Dermis microvascular lymphatic vessel endothelial cell (primary cell): ENCODE measurements at regions not wholly inside any gene's neighbourhood (a gene's known extent, or its start where the extent isn't known, plus 50 kb on each side); places are given as distances from the start of the nearest gene placed in this dataset.

Experiments
- DNase-seq, 2 donors: peaks; one replicate each; pipeline versions ENCODE4 v3.0.0 to v3.0.0-alpha.2; 2010; ENCODE audit warnings: low read depth in 2 of 2

DNA sequence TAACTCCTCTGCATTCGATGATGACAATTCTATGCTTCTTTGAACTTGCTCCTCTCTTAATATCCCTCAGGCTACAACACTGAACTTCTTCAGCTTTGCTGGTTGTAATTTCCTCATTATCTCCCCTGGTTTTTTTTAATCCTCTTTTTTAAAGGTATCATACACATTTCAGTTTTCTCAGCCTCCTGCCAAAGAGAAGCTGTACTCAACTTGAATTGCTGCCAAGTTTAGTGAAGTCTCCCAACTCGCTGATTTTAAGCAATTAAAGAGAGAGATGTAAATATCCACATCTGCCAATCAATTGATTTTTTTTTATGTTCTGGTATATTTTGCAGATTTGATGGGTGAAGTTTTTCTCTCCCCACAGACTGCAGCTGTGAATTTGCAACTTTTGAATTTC, 817.8 kb downstream of the GALC start:
- DNase-seq: no peak

DNA sequence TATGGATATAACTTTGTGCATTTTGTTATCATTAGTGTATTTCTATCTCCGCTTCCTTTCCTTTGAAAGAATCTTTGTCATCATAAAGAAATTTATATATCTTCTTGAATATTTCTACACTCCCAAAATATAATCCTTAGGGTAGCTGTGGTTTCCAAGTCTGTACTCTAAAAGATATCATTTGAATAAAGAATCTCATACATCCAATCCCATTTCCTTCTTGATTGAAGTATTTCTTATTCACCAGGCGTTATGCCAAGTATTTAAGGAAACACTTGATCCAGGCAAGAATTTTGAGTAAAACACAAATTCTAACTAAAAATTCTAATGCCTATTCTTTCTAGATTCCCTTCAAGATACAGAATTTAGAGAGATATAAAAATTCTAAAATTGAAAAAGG, 821.8 kb downstream of the GALC start:
- no peak for DNase-seq

DNA sequence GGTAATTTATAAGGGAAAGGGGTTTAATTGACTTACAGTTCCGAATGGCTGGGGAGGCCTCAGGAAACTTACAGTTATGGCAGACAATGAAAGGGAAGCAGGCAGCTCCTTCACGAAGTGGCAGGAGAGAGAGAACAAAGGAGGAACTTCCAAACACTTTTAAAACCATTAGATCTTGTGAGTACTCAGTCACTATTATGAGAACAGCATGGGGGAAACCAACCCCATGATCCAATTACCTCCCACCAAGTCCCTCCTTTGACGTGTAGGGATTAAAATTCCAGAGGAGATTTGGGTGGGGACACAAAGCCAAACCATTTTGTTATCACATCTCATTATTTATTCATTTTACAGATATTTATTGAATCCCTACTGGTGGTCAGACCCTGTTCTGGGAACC, 822.8 kb downstream of the GALC start:
- no peak for DNase-seq

DNA sequence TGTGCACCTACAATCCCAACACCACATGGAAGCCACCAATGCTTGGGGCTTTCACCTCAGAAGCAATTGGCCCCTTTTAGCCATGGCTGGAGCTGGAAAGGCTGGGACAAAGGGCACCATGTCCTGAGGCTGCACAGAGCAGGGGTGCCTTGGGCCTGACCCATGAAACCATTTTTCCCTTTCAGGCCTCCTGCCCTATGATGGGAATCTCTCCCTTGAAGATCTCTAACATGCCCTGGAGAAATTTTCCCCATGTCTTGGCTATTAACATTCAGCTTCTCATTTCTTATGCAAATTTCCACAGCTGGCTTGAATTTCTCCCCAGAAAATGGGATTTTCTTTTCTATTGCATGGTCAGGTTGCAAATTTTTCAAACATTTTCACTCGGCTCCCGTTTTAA, 823.6 kb downstream of the GALC start:
- no peak for DNase-seq

DNA sequence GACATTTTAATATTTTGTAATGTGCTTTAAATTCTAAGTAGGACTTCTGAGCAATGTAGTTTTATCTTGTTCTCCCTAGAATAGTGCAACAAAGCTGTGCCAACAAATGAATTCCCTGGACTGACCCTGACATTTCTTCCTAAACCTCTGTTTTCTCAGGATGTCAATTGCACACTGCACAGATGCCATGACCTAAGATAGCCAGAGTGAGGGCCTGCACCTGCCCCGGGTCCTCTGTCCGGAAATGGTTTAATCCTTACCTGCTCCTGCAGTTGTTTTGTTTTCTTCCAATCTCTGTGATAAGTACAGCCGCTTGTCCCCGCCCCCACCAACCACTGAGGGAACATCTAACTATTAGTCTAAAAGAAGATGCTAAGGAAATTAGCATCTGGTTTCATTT, 831.5 kb downstream of the GALC start:
- DNase-seq: no peak

DNA sequence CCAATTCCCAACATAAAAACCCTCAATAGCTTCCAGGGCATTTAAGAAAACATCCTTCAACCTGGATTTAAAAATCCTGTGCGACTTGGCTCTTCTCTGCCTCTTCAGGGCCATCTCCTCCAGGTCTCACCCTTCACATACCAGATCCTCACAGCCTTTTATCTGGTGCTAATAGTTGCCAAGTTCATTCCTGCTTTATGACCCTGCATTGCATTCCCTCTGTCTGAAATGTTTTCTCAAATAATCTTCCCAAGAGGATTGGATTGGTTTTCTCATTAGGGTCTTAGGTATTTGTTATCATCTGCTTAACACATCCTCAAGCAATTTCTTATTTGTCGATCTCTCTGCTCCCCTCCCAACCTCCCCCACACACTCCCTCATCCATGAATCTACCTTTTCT, 832.0 kb downstream of the GALC start:
- no peak for DNase-seq

DNA sequence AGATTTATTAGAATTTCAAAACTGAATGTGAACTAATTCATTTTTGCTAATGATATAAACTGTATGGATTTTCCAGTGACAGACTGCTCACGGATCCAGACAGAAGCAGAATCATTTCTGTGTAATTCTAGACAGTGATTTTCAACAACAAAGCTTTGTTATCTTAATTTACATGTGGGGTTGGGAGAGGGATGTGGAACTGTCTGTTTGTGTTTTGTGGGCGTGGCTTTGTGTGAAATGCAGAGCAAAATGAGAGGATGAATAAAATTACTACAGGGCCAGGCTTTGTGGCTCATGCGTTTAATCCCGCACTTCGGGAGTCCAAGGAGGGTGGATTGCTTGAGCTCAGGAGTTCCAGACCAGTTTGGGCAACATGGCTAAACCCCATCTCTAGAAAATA, 834.7 kb downstream of the GALC start:
- DNase-seq: no peak

DNA sequence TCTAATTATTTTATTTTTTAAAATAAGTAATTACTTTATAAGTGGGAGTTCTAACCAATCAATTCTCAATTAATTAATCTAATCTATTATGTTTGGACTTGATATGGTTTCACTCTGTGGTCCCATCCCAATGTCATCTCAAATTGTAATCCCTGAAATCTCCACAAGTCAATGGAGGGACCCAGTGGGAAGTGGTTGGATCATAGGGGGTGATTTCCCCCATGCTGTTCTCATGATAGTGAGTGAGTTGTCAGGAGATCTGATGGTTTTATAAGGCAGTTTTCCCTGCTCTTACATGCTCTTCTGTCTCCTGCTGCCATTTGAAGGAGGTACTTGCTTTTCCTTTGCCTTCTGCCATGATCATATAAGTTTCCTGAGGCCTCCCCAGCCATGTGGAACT, 836.1 kb downstream of the GALC start:
- no peak for DNase-seq

DNA sequence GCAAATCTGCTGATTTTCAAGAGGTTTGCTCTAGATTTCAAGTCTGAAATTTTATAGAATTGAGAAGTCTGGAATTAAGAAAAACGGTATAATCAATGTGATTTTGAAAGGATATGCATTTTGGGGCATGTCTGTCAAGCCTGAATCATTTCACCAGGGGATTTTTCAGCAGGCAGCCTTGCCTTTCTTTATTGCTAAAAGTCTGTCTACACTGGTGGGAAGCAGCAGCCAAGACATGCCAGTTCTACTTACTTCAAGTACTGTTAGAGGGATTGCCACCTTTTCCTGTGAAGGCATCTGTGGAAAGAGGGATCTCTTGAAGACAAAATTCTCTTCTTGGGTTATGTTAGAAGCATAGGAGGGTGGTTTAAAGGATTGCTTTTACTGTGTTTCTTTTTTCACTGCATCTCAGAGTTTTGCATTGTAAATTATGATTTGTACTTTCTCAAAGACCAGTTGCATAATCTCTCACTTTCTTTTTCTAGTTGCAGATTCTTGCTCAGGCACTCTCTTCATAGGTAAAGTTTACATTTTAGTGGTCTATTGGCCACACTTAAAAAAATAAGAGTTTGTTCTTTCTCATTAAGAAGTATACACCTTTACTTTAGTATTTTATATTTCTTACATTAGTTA, 837.0 kb downstream of the GALC start:
- no peak for DNase-seq

DNA sequence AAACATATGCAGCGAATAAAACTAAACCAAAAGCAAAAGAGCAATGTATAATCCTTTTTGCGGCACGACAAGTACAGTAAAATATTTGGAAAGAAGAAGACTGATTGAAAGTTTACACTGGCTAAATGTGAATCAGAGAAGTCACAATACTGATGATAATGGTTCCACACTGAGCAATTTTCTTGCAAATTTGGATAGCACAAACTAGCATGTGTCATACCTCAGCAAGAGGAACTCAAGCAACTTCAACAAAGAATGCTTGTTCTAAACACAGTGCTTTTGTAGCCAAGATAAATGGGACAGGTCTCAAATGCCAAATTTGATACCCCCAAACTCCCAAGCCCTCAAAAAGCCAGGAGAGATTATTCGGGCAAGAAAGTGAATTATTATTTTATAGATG, 839.1 kb downstream of the GALC start:
- no peak for DNase-seq

DNA sequence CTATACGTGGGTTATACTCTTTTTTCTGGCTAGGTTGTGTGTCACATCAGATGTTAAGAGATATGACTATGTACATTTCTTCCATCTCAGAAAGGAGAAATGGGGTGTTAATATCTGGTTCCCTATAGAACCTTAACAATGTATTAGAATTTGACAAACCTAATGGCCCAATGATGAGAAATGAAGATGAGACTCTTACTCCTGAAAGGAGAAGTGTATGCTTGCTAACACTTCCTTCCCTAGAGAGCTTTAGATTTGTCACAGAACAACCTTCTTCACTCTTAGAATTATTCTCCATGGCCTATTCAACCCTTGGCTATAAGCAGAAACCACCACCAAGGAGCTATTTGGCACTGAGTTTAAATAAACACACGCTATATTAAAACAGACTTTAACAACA, 839.6 kb downstream of the GALC start:
- no peak for DNase-seq

DNA sequence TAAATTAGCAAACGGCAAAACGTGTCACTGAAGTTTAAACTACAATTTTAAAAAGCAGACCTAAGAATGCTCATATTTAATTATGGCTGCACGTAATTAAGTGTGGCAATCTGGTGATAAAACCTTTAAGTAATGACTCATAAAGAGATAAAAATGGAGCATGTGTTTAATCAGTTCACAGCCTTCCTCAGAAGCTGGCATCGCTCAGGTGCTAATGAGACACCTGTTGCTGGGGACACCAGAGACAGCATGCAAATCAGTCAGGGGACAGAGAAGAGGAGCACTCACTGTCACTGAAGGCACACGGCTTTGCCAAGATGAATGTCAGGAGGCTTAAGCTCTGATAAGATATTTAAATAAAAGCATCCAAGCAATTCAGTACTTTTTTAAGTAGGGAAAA, 840.3 kb downstream of the GALC start:
- no peak for DNase-seq

DNA sequence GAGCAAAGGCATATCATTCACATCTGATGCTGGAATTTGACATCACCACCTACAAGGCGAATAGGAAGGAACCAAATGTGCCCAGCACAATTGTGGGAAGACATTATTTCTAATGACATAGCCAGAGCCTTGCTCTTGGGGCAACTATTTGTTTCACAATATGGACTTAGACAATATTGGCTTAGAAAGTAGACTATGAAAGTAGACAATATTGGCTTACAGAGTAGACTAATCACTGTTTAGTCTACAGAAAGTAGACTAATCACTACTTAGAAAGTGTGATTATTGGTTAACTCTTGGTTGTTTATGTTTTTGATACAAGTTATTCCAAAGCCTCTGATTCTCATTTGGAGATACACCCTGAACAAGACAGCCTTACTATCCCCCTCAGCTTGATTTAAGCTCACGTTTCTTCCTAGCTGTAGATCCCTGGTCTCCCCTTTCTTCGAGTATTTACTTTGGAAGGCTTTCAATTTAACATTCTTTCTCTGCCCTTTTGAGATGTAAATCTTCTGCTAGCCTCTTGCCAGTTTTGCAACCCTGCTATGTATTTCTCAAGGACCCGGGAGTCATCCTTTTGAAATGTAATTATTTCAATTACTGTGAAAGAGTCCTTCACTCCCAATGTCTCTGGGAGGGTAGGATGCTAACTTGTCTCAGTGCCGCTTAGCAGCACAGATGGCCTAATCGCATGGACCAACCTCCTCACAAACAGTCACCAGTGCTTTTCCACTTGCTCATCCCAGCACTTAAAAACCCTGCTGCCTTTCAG, 843.2 kb downstream of the GALC start:
- DNase-seq: no peak

DNA sequence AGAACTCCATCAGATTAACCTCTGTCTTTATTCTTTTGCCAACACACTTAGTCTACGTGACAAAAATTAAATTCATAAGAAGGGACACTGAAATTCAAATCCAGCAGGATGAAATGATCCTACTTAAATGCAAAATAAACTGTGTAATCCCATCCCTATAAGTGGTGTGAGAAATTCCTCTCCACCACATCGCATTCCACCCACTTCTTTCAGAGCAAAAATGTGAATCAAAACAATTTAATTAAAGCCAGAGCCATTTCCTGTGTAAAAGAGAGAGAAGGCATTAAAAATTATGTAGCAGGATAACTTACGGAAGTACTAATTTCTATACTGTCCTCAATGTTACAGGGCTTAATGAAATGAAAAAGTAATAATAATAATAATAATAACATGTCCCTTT, 844.3 kb downstream of the GALC start:
- no peak for DNase-seq

DNA sequence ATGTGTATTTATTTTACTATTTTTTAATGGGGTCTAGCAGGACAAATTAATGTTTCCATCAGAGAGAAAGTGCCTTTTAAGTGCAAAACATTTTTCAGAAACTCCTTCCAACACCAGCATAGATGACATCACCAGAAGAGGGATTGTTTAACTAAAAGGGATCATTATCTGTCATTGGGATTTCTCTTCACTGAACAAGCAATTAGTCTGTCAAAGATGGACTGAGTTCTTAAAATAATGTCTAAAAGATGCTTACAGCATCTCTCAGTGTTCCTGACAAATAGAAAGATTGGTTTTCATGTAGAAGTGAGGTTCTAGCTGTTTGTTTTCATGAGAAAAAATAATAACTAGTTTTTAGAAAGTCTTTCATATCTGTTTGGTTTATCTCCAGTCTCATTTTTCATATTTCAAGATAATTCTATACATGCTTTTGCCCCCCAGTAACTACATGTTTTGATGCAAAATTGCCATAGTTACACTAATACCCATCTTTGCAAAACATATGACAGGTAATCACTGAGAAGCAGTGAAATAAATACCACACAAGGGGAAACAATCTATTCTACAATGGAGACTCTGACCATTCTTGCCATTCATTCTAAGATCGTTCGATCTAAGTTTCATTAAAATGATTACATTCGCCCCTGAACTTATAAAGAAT, 850.3 kb downstream of the GALC start:
- DNase-seq: no peak

DNA sequence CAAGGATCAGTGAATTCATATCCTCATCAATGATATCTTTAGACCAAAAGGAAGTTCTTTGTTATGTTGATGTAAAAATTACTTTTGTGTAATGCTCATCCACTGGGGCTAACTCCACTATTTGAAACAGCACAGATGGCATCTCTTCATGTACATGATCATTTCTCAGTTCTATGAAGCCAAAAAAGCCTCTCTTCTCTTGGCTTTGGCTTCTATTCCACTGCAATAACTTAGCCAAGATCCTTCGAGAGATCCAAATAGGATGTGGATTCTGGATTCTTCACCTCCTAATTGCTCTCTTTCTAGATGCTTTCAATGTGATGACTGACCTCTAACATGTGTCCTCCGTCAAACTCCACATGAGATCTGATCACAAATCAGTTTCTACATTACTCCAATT, 851.2 kb downstream of the GALC start:
- DNase-seq: no peak

DNA sequence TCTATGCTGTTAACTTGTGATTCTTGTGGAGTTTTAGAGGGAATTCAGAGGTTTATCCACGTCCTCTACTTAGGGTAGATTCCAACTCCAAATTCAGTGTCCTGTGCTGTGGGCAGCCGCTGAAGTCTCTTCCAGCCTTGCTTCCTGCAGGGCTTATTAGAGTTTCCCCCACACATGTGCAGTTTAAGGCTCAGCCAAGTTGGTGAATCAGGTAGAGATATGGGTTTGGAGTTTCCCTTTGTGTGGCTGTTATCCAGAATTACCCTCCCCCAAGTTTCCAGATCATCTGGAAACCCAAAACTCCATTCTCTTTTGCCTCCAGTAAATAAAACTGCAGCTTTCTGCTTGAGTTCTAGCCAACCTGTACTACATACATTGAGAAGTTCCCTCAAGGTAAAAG, 853.7 kb downstream of the GALC start:
- no peak for DNase-seq

DNA sequence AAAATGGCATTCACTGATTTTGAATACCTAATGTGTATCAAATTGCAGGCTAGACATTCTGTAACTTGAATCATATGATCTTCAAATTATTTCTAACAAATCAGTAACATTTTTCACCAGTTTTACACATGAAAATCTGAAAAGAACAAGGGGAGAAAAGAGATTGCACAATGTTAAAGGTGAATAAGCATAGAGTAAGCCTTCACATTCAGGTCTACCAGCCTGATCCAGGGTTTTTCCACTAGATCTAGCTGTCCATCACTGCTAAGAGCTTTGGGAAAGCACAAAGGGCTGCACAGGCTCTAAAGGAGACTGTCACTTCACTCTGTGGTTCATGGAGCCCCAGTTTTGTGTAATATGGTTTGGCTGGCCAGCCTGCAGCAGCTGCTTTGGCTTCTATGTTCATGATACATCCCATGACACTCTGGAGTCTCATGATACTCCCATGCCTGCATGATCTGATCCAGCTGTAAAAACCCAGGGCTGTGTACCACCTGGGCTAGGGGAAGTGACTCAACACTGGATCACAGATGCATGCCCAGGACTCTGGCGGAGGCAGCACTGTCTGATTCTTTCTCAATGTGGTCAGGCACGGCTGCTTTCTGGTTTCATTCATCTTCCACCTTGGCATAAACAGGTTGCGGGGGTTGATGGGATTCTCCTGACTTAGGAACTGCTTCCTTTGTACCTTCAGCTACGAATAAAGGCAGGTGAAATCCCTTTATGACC, 859.7 kb downstream of the GALC start:
- DNase-seq: no peak

DNA sequence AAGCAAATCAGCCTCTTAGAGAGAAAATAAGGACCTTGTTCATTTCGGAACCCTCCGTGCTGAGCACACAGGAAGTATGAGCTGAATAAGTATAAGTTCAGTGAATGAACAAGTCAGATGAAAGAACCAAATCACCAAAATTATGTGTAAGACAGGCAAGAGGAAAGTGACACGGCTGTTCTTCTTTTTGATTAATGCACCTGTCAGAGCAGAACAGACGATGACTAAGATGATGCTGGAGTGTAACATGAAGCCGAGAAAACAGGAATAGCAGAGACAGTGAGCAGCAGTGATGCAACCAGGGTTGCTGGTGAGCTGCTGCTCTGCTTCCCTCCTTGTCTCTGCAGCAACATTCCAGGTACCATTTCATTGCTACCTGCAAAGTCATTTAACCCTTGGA, 861.1 kb downstream of the GALC start:
- no peak for DNase-seq

DNA sequence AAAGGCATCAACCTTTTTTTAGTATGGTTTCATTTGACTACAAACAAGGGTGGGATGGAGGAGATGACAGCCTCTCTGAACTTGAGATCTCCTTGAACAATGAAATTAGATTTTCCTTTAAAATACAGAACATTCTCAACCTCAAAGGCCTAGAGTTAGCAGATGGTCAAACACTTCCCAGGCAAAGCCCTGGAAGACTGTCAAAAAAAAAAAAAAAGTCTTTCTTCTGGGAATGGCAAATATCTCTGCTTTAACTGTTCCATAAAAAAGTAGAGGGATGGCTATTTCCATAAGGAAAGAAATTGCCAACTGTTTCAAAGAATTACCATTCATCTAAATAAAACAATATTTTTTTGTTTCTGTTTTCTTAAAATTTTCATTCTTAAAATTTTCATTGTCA, 870.8 kb downstream of the GALC start:
- no peak for DNase-seq

DNA sequence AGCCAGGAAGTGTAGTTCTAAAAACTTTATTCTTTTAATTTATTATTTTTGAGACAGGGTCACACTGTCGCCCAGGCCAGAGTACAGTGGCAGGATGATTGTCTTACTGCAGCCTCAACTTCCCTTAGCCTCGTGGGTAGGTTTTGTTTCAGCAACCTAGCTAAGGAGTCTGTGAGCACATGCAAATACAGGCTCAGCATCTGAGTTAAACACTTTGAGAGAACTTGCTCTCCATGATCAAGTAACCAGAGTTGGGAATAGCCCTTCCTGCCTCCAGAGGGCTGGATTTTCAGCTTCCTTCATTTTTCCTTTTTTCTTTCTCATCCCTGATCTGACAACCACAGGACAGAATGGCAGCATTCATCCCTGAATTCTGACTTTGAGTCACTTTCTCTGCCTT, 871.3 kb downstream of the GALC start:
- no peak for DNase-seq

DNA sequence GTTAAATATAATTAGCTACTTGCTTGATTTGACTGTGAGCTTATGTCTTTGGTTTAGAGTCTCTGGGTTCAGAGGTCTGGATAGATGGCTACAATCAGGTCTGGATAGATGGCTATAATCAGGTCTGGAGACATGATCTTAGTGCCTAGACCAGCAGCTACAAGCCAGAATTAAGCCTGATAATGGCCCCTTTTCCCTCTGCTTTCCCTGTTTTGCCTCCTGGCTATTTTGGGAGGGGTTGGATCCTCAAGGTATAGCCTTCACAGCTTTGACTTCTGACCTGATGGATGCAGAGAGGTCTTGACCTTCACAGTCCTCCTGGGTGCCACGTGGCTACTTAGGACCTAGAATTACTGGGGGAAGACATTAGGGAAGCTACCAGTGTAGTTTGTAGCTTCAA, 877.7 kb downstream of the GALC start:
- no peak for DNase-seq
